Esophagus squamous epithelium (tissue), 4 donors: ENCODE measurements at regions not wholly inside any gene's neighbourhood (a gene's known extent, or its start where the extent isn't known, plus 50 kb on each side); places are given as distances from the start of the nearest gene placed in this dataset.

Source experiments
- POLR2A ChIP-seq, 4 donors: fragments of 450-650 bp; IDR thresholded peaks; one replicate each; pipeline ENCODE4 v1.6.1; 2017; ENCODE audit warnings: antibody characterized with exemption in 4 of 4, mild to moderate bottlenecking in 4 of 4, moderate library complexity in 3 of 4
- TF ChIP-seq, protein P1 (sequence below), 6 experiments: fragments of 450-650 bp in 4 of 6; fragments of 200-600 bp in 2 of 6; sonication (generic) in 2 of 6; IDR thresholded peaks; one replicate each; pipeline ENCODE4 v1.5.1; 2016 to 2019; ENCODE audit warnings: antibody characterized with exemption in 6 of 6, mild to moderate bottlenecking in 4 of 6, moderate library complexity in 4 of 6

DNA sequence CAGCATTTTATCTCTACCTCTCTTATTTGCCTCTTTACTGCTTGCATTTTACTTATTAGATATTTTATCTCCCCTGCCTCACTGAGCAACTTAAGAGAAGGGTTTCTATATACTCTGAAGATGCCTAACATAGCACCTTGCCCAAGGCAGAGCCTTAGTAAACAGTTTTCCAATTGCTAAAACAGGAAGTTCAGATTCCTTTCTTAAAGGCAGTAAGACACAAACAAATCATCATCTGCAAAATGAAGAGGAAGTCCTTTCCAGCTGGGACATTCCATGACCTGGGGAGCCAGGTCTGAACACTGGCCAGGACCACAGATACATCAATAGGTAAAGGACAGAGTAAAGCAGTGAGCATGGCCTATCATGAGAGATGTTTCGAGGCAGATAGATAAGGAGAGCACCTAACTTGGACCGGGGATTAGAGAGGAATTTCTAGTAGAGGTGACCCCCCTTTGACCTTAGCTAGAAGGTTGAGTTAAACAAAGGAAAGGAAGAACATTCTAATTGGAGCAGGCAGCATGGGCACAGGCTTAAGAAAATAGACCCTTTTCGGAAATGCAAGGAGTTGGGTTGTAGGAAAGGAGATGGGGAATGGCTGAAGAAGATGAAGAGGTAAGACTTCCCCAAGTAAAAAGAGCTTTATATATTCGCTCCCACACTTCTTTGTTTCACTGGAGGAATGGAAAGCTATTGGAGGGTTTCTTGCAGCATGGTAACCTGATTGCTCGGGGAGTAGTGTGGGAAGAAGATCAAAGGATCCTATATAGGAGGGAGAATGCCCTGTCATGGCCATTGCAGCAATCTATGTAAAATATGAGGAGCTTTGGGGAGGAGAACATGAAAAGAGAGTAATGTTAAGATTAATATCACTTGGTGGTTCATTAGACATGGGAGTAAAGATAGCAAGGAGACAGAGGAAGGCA, 94.8 kb downstream of the PHLDA1 start:
- TF ChIP-seq, protein P1, sequence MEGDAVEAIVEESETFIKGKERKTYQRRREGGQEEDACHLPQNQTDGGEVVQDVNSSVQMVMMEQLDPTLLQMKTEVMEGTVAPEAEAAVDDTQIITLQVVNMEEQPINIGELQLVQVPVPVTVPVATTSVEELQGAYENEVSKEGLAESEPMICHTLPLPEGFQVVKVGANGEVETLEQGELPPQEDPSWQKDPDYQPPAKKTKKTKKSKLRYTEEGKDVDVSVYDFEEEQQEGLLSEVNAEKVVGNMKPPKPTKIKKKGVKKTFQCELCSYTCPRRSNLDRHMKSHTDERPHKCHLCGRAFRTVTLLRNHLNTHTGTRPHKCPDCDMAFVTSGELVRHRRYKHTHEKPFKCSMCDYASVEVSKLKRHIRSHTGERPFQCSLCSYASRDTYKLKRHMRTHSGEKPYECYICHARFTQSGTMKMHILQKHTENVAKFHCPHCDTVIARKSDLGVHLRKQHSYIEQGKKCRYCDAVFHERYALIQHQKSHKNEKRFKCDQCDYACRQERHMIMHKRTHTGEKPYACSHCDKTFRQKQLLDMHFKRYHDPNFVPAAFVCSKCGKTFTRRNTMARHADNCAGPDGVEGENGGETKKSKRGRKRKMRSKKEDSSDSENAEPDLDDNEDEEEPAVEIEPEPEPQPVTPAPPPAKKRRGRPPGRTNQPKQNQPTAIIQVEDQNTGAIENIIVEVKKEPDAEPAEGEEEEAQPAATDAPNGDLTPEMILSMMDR (IDR thresholded peaks at IDR 0.05) = no peak
- TF ChIP-seq POLR2A (IDR thresholded peaks at IDR 0.05) = no peak
